ENCODE measurements at regions not wholly inside any gene's neighbourhood (a gene's known extent, or its start where the extent isn't known, plus 50 kb on each side); places are given as distances from the start of the nearest gene placed in this dataset.

DNA sequence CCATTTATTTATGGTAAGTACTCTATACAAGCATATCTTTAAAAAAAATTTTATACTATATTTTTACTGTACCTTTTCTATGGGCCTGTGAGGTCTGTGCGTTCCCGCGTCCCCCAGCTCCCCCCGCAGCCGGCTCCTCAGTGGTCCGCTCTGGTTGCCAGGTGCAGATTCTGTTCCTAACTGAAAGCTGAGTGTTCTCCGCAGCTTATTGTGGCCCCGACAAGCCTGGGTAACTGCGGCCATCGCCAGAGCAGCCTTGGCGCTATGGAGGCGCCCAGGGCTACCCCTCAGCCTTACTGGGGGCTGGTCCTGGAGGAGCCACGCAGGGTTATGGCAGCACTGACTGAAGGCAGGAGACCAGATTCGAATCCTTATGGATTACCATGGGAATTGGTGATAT, 896.8 kb downstream of the PCDH17 start:
- intact Hi-C loops (cut with micrococcal nuclease; ENCODE audit: unreplicated experiment): no loop called here
- no peak overlapping the region for H3K27ac Mint-ChIP-seq (ENCODE audit: unreplicated experiment)
- H3K27me3 Mint-ChIP-seq (ENCODE audit: unreplicated experiment): no peaks in the 10 kb centered on the region
- no peaks in the 10 kb centered on the region for H3K4me1 Mint-ChIP-seq (ENCODE audit: low read depth, unreplicated experiment)
- no peak overlapping the region for H3K4me3 Mint-ChIP-seq (ENCODE audit: low read depth, unreplicated experiment)
- TF ChIP-seq CTCF (IDR thresholded peaks at IDR 0.05; ENCODE audit: unreplicated experiment): no peak
- CTCF ChIA-PET: no interaction called here
- H3K36me3 Mint-ChIP-seq (ENCODE audit: insufficient read depth, unreplicated experiment): no peaks in the 10 kb centered on the region
- BruUV-seq (replicated peaks): no TSS peak
- no peaks in the 10 kb centered on the region for H3K9me3 Mint-ChIP-seq (ENCODE audit: low read depth, unreplicated experiment)
- no peak for DNase-seq

- no peak for DNase-seq
- Mint-ChIP-seq H3K27ac (ENCODE audit: unreplicated experiment) (no peak overlapping the region), H3K4me1 (ENCODE audit: low read depth, unreplicated experiment) (no peaks in the 10 kb centered on the region), H3K4me3 (ENCODE audit: low read depth, unreplicated experiment) (no peak overlapping the region), H3K36me3 (ENCODE audit: insufficient read depth, unreplicated experiment) (no peaks in the 10 kb centered on the region), H3K27me3 (ENCODE audit: unreplicated experiment) (no peaks in the 10 kb centered on the region), H3K9me3 (ENCODE audit: low read depth, unreplicated experiment) (no peaks in the 10 kb centered on the region)
- TF ChIP-seq CTCF (IDR thresholded peaks at IDR 0.05; ENCODE audit: unreplicated experiment): no peak
- intact Hi-C loops (cut with micrococcal nuclease; ENCODE audit: unreplicated experiment): no loop called here
- BruUV-seq (replicated peaks): no TSS peak
- CTCF ChIA-PET: no interaction called here
Observed at GRCh38 chr13:58531614-58532013, 900.1 kb downstream of the PCDH17 start.

GRCh38 chr13:58542530-58542929, 911.0 kb downstream of the PCDH17 start:
- DNase-seq: no peak
- no peaks in the 10 kb centered on the region for H3K27me3 Mint-ChIP-seq (ENCODE audit: unreplicated experiment)
- no peak overlapping the region for H3K4me3 Mint-ChIP-seq (ENCODE audit: low read depth, unreplicated experiment)
- TF ChIP-seq CTCF (IDR thresholded peaks at IDR 0.05; ENCODE audit: unreplicated experiment): no peak
- no peaks in the 10 kb centered on the region for H3K4me1 Mint-ChIP-seq (ENCODE audit: low read depth, unreplicated experiment)
- CTCF ChIA-PET: no interaction called here
- intact Hi-C loops (cut with micrococcal nuclease; ENCODE audit: unreplicated experiment): no loop called here
- H3K9me3 Mint-ChIP-seq (ENCODE audit: low read depth, unreplicated experiment): peaks cover 2% of the 10 kb centered on the region
- no peaks in the 10 kb centered on the region for H3K36me3 Mint-ChIP-seq (ENCODE audit: insufficient read depth, unreplicated experiment)
- no peak overlapping the region for H3K27ac Mint-ChIP-seq (ENCODE audit: unreplicated experiment)
- no TSS peak for BruUV-seq (replicated peaks)

GRCh38 chr13:58547419-58547818, 915.9 kb downstream of the PCDH17 start:
- Mint-ChIP-seq H3K36me3 (ENCODE audit: insufficient read depth, unreplicated experiment) (no peaks in the 10 kb centered on the region), H3K27ac (ENCODE audit: unreplicated experiment) (no peak overlapping the region), H3K9me3 (ENCODE audit: low read depth, unreplicated experiment) (no peaks in the 10 kb centered on the region), H3K27me3 (ENCODE audit: unreplicated experiment) (no peaks in the 10 kb centered on the region), H3K4me1 (ENCODE audit: low read depth, unreplicated experiment) (no peaks in the 10 kb centered on the region), H3K4me3 (ENCODE audit: low read depth, unreplicated experiment) (no peak overlapping the region)
- intact Hi-C loops (cut with micrococcal nuclease; ENCODE audit: unreplicated experiment): no loop called here
- CTCF ChIA-PET: no interaction called here
- BruUV-seq (replicated peaks): no TSS peak
- no peak for TF ChIP-seq CTCF (IDR thresholded peaks at IDR 0.05; ENCODE audit: unreplicated experiment)
- no peak for DNase-seq

DNA sequence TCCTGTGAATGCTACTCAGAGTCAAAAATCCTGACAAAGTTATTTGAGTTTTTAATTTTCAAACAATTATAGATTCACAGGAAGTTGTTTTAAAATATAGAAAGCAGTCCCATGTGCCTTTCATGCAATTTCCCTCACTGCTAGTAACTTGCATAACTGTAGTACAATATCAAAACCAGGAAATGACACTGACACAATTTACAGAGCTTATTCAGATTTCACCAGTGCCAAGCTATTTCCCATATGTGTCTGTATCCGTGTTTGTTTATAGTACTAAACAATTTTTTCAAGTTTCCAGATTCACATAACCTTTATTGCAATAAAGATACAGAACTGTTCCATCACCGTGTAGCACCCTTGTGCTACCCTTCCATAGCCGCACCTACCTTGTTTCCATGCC, 934.6 kb downstream of the PCDH17 start:
- Mint-ChIP-seq H3K4me3 (ENCODE audit: low read depth, unreplicated experiment) (no peak overlapping the region), H3K27me3 (ENCODE audit: unreplicated experiment) (no peaks in the 10 kb centered on the region), H3K4me1 (ENCODE audit: low read depth, unreplicated experiment) (no peaks in the 10 kb centered on the region), H3K27ac (ENCODE audit: unreplicated experiment) (no peak overlapping the region), H3K9me3 (ENCODE audit: low read depth, unreplicated experiment) (no peaks in the 10 kb centered on the region), H3K36me3 (ENCODE audit: insufficient read depth, unreplicated experiment) (no peaks in the 10 kb centered on the region)
- intact Hi-C loops (cut with micrococcal nuclease; ENCODE audit: unreplicated experiment): no loop called here
- CTCF ChIA-PET: no interaction called here
- DNase-seq: no peak
- no peak for TF ChIP-seq CTCF (IDR thresholded peaks at IDR 0.05; ENCODE audit: unreplicated experiment)
- BruUV-seq (replicated peaks): no TSS peak
